Right ventricle myocardium inferior (tissue), 1 donor: ENCODE measurements at regions not wholly inside any gene's neighbourhood (a gene's known extent, or its start where the extent isn't known, plus 50 kb on each side); places are given as distances from the start of the nearest gene placed in this dataset.

ENCODE experiments used
- ATAC-seq: fragments of 200-7000 bp; cut with Tn5 transposase; one replicate; pipeline ENCODE4 v1.9.1; 2020; ENCODE audit warnings: mild to moderate bottlenecking, moderate library complexity
- DNase-seq: peaks from one replicate; pipeline ENCODE4 v3.0.0; 2021; ENCODE audit errors: missing footprints
- intact Hi-C: fragments of 100-400 bp; cut with DNase I; formaldehyde crosslinking; loops from one replicate; pipeline ENCODE4 v1.11.0; 2022
- donor health status: DM: no; HTN: yes; CAD: no; lungs with severe emphysema.

- no peak for DNase-seq
- no peak for ATAC-seq
- intact Hi-C loops = no loop called here
These were observed 617.4 kb upstream of the SALL3 start for GRCh38 chr18:78362198-78362597.

- DNase-seq (no peak), ATAC-seq (no peak)
- intact Hi-C loops = no loop called here
These were observed 615.8 kb upstream of the SALL3 start for GRCh38 chr18:78363556-78364387.

- intact Hi-C loops = no loop called here
- DNase-seq = no peak
- ATAC-seq = no peak
These were observed 615.1 kb upstream of the SALL3 start for GRCh38 chr18:78364388-78364960.

DNA sequence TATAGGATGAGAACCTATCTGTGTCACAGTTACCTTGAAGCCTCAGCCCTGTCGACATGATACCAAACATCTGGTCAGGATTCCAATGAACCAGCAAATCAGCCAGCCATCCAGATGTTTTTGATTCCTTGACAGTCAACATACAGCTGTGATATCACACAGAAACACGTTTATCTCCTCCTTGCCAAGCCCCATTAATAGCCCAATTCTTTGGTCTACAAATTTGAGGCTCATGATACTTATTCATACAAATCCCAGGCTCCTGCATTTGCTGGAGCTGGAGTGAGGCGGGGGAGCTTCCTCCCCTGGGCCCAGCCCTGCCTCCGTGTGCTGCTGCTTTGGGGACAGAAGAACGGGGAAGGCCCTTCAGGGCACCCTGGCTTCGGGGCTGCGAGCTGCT lies 611.6 kb upstream of the SALL3 start:
- intact Hi-C loops = no loop called here
- ATAC-seq = peak; percentile 39
- DNase-seq = no peak

DNA sequence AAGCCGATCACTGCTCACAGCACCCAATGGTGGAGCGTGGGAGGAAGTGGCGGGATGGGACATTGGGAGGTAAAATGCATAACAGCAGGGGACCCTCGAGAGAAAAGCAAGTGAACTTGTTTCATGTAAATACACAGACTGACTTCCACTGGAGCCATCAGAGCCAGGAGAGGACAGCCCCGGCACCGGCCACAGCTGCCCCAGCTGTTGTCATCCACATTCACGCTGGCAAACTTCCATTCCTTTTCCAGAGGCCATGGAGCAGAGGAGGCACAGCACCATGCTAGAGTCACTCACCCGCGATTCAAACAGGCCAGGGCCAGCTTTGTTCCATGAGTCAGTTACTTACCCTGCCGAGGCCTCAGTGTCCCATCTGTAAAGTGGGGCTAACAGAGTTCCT lies 610.9 kb upstream of the SALL3 start:
- DNase-seq = no peak

GRCh38 chr18:78376046-78376445 lies 603.6 kb upstream of the SALL3 start:
- DNase-seq (peak; percentile 52), ATAC-seq (no peak)
- intact Hi-C loops = no loop called here

More for the DNA sequence above, 610.9 kb upstream of the SALL3 start:
- peak; percentile 20 for ATAC-seq
- intact Hi-C loops = no loop called here

DNA sequence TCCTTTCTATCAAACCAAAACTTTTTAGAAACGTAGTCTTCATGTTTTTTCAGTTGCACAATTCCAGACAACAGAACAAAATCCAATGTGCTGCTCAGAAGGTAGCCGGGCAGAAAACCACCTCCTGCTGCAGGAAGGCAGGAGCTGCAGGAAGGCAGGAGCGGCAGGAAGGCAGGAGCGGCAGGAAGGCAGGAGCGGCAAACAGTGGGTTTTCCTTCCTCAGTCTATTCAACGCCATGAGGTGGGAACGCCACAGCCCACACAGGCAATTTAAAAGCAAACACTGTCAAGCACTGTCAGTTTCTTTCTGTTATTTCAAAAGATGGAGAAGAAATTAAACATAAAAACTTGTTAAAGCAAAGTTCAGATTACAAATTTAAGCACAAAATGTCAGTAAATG lies 601.2 kb upstream of the SALL3 start:
- peak; percentile 65 for DNase-seq
- ATAC-seq = no peak
- intact Hi-C loops = no loop called here

DNA sequence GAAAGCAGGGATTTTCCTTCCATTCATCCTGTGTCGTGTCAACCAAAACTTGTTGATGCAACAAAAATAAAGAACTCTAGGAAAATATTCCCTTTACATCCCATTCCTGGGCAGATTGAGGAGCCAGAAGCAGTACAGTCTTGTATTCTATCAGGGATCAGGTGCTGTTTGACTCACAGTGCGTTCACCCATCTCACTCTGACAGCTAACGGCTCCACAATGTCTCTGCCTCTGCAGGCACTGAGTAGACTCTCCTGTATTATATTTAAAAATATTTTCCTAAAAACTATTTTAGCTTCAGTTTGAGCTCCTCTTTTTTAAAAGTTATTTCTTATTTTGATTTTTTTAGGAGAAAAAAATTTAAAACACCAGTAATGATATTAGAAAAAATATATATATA lies 600.6 kb upstream of the SALL3 start:
- no peak for DNase-seq
- no peak for ATAC-seq
- intact Hi-C loops = no loop called here

GRCh38 chr18:78390348-78390951 lies 589.2 kb upstream of the SALL3 start:
- DNase-seq (peak; percentile 63), ATAC-seq (no peak)
- intact Hi-C loops = no loop called here

GRCh38 chr18:78390952-78391348 lies 588.7 kb upstream of the SALL3 start:
- DNase-seq (no peak), ATAC-seq (no peak)
- intact Hi-C loops = no loop called here

DNA sequence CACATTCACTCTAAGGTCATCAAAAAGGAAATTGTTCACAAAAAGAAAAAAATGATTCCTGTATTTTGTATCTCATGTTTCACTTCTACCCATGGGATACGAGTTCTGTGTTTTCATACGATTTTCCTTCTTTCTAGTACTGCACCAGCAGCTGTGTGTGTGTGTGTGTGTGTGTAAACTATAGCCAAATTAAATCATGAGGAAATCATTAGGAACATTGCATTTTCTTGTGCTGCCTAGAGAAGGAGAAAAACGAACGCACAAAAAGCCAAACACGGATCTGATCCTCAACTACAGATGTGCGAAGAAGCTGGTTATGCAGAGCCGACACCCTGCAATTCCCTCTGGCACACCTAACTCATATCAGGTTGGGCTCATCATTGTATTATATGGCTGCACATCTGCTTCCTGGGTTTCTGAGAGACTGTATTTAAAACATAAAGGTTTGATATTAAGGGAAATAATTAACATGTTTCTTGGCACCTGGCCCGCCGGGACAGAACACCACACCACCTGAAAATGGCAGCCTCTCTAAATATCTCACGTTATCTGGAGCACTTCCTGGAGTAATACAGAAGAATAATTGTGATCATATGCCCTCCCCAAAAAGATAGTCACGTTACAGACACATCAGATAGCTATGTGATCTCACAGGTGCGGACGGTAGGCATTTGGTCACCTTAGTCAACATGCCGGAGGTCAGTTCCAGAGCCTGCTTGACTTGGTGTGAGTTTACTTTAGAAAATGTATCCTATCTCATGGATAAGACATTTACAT lies 586.3 kb upstream of the SALL3 start:
- intact Hi-C loops = no loop called here
- DNase-seq (no peak), ATAC-seq (no peak)

GRCh38 chr18:78396077-78396476 lies 583.5 kb upstream of the SALL3 start:
- no peak for DNase-seq
- no peak for ATAC-seq
- intact Hi-C loops = no loop called here

- intact Hi-C loops = no loop called here
These were observed 582.9 kb upstream of the SALL3 start for GRCh38 chr18:78396756-78397155.

GRCh38 chr18:78399992-78400503 lies 579.6 kb upstream of the SALL3 start:
- no peak for ATAC-seq
- no peak for DNase-seq
- intact Hi-C loops = no loop called here

More at GRCh38 chr18:78396756-78397155, 582.9 kb upstream of the SALL3 start:
- ATAC-seq (no peak), DNase-seq (no peak)

DNA sequence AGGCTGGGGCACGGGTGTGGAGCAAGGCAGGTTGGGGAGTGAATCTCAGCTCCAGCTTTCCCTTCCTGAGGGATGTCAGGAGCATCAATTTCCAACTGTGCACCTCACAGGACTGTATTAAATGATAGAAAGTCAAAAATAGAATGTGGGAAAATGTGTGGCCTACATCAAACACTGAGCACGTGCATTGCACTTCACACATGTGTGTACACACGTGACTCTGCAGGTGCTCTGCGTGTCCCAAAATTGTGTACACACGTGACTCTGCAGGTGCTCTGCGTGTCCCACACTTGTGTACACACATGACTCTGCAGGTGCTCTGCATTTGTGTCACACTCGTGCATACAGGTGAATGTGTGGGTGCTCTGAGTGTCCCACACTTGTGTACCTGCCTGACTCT lies 577.2 kb upstream of the SALL3 start:
- ATAC-seq (no peak), DNase-seq (no peak)
- intact Hi-C loops = no loop called here

DNA sequence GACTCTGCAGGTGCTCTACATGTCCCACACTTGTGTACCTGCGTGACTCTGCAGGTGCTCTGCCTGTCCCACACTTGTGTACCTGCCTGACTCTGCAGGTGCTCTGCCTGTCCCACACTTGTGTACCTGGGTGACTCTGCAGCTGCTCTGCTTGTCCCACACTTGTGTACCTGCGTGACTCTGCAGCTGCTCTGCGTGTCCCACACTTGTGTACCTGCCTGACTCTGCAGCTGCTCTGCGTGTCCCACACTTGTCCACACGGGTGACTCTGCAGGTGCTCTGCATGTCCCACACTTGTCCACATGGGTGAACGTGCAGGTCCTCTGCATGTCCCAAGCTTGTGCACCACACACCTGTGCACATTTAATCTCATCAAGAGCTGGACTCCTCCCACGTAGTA lies 576.7 kb upstream of the SALL3 start:
- ATAC-seq (no peak), DNase-seq (no peak)
- intact Hi-C loops = no loop called here

DNA sequence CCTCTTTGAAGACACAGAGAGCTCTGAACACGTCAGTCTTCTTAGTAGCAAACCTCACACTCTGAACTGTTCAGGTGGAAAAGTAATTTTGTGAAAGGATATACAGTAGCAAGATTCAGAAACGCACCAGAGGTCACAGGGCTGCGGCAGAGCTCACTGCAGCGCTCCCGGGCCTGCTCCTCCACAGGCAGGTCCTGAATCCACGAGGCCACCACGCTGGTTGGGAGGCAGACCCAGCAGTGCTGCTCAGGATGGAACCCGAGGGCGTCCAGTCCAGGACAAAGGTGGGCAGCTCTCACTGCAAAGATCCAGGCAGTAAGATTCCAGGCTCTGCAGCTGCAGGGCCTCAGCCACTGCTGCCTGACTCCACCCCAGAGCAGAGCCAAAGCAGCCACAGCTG lies 576.2 kb upstream of the SALL3 start:
- DNase-seq (no peak), ATAC-seq (no peak)
- intact Hi-C loops = no loop called here

- intact Hi-C loops = no loop called here
- ATAC-seq = no peak
- DNase-seq = no peak
These were observed 573.9 kb upstream of the SALL3 start for GRCh38 chr18:78405763-78406162.

GRCh38 chr18:78406743-78407465 lies 572.7 kb upstream of the SALL3 start:
- ATAC-seq (no peak), DNase-seq (no peak)
- intact Hi-C loops = no loop called here
